GM12892 (cell line): ENCODE measurements at regions not wholly inside any gene's neighbourhood (a gene's known extent, or its start where the extent isn't known, plus 50 kb on each side); places are given as distances from the start of the nearest gene placed in this dataset.

ENCODE experiments used
- POLR2A ChIP-seq: IDR thresholded peaks from 2 replicates; pipeline ENCODE4 v1.6.1; 2011; ENCODE audit warnings: low read depth, low read length, control low read depth
- POLR2AphosphoS5 ChIP-seq: IDR thresholded peaks from 2 replicates; pipeline ENCODE4 v1.6.1; 2011; ENCODE audit warnings: low read depth, low read length, control low read depth
- TAF1 ChIP-seq: IDR thresholded peaks from 2 replicates; pipeline ENCODE4 v1.6.1; 2011; ENCODE audit warnings: low read depth, mild to moderate bottlenecking, control low read depth, low read length, borderline replicate concordance

- TF ChIP-seq POLR2A (no peak), TAF1 (no peak), POLR2AphosphoS5 (no peak)
Measured at GRCh38 chr5:42020788-42021530, 95.9 kb downstream of the FBXO4 start.
